ENCODE measurements at regions not wholly inside any gene's neighbourhood (a gene's known extent, or its start where the extent isn't known, plus 50 kb on each side); places are given as distances from the start of the nearest gene placed in this dataset.

DNA sequence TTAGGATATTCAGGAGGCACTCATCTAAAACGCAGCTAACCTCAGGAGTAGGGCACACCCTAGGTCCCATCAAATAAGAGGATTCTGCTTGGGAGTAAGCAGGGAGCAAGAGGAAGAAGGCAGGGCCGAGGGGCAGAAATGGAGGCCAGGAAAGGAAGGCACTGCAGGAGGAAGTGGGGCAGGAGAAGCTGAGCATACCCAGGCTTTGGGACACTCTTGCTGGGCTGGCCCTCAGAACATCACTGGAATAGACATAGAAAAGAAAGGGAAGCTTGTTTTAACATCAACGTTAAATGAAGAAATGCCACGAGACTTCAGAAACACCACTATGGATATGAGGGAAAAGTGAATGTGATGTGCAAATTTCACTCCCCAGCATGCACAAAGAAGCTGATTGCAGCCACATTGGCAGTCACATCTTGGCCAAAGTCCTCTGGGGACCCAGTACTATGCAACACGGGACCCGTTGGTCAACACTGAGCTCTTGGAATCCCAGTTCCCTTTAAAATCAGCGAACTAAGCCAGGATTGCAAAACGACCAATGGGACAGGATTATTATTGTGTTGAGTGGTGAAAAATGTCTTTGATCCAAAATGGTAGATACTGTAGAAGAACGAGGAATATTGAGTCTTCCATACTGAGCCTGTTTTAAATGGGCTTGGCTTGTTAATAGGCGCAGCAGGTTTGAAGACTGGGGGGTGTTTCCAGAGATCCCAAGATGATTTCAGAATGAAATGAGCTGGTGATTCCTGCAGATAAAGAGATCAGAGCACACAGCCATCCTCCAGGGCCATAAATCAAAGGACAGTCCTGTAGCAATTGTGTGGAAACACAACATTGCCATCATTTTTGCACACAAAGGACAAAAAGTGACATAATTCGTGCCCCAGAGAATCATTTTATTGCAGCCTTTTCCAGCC is 152.4 kb downstream of the TOMM20 start (continued):
- TF ChIP-seq MTF1 (CRISPR knock-in tag; IDR thresholded peaks at IDR 0.05; ENCODE audit: borderline replicate concordance): no peak
- peak; percentile 76 for TF ChIP-seq EP300 (IDR thresholded peaks at IDR 0.05; ENCODE audit: low read length)
- peak; percentile 72; the same call in 1 of the 2 replicates for TF ChIP-seq ZNF79 (CRISPR knock-in tag; IDR thresholded peaks at IDR 0.05; ENCODE audit: low read depth)
- peak; percentile 46; the same call in 1 of the 2 replicates for TF ChIP-seq MECOM (CRISPR knock-in tag; IDR thresholded peaks at IDR 0.05)
- no peak for TF ChIP-seq FUS (optimal IDR thresholded peaks at IDR 0.05; ENCODE audit: low read depth, low read length)
- no peak for TF ChIP-seq PHB2 (IDR thresholded peaks at IDR 0.05; ENCODE audit: low read depth)
- TF ChIP-seq NCOA1 (IDR thresholded peaks at IDR 0.05; ENCODE audit: low read depth): no peak
- TF ChIP-seq ZNF232 (CRISPR knock-in tag; IDR thresholded peaks at IDR 0.05): no peak
- 0 out of 4 replicates have a peak, but pooled peaks of 1 of the 2 experiments have one; percentile 22 for TF ChIP-seq TBL1XR1 (IDR thresholded peaks at IDR 0.05; ENCODE audit: low read length in 2 of 2)
- no peak for TF ChIP-seq SMC3 (conservative IDR thresholded peaks at IDR 0.05; ENCODE audit: insufficient read depth, low read depth, low read length)
- TF ChIP-seq, protein P1, sequence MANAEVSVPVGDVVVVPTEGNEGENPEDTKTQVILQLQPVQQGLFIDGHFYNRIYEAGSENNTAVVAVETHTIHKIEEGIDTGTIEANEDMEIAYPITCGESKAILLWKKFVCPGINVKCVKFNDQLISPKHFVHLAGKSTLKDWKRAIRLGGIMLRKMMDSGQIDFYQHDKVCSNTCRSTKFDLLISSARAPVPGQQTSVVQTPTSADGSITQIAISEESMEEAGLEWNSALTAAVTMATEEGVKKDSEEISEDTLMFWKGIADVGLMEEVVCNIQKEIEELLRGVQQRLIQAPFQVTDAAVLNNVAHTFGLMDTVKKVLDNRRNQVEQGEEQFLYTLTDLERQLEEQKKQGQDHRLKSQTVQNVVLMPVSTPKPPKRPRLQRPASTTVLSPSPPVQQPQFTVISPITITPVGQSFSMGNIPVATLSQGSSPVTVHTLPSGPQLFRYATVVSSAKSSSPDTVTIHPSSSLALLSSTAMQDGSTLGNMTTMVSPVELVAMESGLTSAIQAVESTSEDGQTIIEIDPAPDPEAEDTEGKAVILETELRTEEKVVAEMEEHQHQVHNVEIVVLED (CRISPR knock-in tag; IDR thresholded peaks at IDR 0.05): peak; percentile 43; the same call in 1 of the 2 replicates
- TF ChIP-seq, protein P2, sequence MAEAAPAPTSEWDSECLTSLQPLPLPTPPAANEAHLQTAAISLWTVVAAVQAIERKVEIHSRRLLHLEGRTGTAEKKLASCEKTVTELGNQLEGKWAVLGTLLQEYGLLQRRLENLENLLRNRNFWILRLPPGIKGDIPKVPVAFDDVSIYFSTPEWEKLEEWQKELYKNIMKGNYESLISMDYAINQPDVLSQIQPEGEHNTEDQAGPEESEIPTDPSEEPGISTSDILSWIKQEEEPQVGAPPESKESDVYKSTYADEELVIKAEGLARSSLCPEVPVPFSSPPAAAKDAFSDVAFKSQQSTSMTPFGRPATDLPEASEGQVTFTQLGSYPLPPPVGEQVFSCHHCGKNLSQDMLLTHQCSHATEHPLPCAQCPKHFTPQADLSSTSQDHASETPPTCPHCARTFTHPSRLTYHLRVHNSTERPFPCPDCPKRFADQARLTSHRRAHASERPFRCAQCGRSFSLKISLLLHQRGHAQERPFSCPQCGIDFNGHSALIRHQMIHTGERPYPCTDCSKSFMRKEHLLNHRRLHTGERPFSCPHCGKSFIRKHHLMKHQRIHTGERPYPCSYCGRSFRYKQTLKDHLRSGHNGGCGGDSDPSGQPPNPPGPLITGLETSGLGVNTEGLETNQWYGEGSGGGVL (CRISPR knock-in tag; IDR thresholded peaks at IDR 0.05): no peak
- peak; percentile 76 for TF ChIP-seq ARID1B (IDR thresholded peaks at IDR 0.05)
- TF ChIP-seq, protein P3, sequence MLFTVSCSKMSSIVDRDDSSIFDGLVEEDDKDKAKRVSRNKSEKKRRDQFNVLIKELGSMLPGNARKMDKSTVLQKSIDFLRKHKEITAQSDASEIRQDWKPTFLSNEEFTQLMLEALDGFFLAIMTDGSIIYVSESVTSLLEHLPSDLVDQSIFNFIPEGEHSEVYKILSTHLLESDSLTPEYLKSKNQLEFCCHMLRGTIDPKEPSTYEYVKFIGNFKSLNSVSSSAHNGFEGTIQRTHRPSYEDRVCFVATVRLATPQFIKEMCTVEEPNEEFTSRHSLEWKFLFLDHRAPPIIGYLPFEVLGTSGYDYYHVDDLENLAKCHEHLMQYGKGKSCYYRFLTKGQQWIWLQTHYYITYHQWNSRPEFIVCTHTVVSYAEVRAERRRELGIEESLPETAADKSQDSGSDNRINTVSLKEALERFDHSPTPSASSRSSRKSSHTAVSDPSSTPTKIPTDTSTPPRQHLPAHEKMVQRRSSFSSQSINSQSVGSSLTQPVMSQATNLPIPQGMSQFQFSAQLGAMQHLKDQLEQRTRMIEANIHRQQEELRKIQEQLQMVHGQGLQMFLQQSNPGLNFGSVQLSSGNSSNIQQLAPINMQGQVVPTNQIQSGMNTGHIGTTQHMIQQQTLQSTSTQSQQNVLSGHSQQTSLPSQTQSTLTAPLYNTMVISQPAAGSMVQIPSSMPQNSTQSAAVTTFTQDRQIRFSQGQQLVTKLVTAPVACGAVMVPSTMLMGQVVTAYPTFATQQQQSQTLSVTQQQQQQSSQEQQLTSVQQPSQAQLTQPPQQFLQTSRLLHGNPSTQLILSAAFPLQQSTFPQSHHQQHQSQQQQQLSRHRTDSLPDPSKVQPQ (CRISPR knock-in tag; IDR thresholded peaks at IDR 0.05; ENCODE audit: borderline replicate concordance): no peak
- TF ChIP-seq ZFX (CRISPR knock-in tag; IDR thresholded peaks at IDR 0.05): peak; percentile 39; the same call in 1 of the 2 replicates
- peak; percentile 40 for TF ChIP-seq TCF3 (CRISPR knock-in tag; IDR thresholded peaks at IDR 0.05)
- TF ChIP-seq NFRKB (IDR thresholded peaks at IDR 0.05; ENCODE audit: low read depth): 0 out of 2 replicates have a peak, but pooled peaks have one; percentile 24
- TF ChIP-seq, protein P4, sequence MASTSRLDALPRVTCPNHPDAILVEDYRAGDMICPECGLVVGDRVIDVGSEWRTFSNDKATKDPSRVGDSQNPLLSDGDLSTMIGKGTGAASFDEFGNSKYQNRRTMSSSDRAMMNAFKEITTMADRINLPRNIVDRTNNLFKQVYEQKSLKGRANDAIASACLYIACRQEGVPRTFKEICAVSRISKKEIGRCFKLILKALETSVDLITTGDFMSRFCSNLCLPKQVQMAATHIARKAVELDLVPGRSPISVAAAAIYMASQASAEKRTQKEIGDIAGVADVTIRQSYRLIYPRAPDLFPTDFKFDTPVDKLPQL (IDR thresholded peaks at IDR 0.05; ENCODE audit: extremely low read depth, insufficient read length): no peak
- TF ChIP-seq, protein P5, sequence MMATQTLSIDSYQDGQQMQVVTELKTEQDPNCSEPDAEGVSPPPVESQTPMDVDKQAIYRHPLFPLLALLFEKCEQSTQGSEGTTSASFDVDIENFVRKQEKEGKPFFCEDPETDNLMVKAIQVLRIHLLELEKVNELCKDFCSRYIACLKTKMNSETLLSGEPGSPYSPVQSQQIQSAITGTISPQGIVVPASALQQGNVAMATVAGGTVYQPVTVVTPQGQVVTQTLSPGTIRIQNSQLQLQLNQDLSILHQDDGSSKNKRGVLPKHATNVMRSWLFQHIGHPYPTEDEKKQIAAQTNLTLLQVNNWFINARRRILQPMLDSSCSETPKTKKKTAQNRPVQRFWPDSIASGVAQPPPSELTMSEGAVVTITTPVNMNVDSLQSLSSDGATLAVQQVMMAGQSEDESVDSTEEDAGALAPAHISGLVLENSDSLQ (IDR thresholded peaks at IDR 0.05): peak; percentile 91

Data from K562 (cell line).